HEK293 (cell line): ENCODE measurements at regions not wholly inside any gene's neighbourhood (a gene's known extent, or its start where the extent isn't known, plus 50 kb on each side); places are given as distances from the start of the nearest gene placed in this dataset.

Experiments used
- CTCF ChIA-PET: fragments of 350-600 bp; formaldehyde crosslinking; extraction: SDS; loops from one replicate; lab custom pipeline; 2021; ENCODE audit warnings: antibody characterized with exemption; lab: Yijun Ruan, JAX
- POLR2A ChIA-PET: fragments of 300-600 bp; formaldehyde crosslinking; extraction: SDS; loops from one replicate; lab custom pipeline; 2020; ENCODE audit warnings: antibody characterized with exemption, inconsistent platforms; lab: Yijun Ruan, JAX
- H3K27ac ChIP-seq: fragments of 200-500 bp; sonication (Bioruptor generic); 2 replicates; pipeline ENCODE4 v1.5.1; 2014; ENCODE audit warnings: low read depth, low read length, control low read depth, inconsistent platforms; ENCODE audit errors: extremely low read depth
- H3K36me3 ChIP-seq, 2 experiments: fragments of 200-500 bp in 1 of 2; sonication (Bioruptor generic) in 1 of 2; 1 replicate in 1 of 2; 2 replicates in 1 of 2; pipeline ENCODE4 v1.5.1; 2014 to 2017; ENCODE audit warnings: inconsistent platforms in 2 of 2, low read length in 2 of 2; ENCODE audit not compliant: control insufficient read depth in 2 of 2, insufficient read depth in 1 of 2
- H3K4me1 ChIP-seq: fragments of 200-500 bp; sonication (Bioruptor generic); 2 replicates; pipeline ENCODE4 v1.5.1; 2014; ENCODE audit warnings: mild to moderate bottlenecking, low read length, inconsistent platforms; ENCODE audit not compliant: control insufficient read depth, insufficient read depth
- H3K4me3 ChIP-seq: 2 replicates; pipeline ENCODE4 v1.5.1; 2011; ENCODE audit warnings: low read depth, mild to moderate bottlenecking, control low read depth, low read length, moderate library complexity
- H3K9me3 ChIP-seq: fragments of 200-500 bp; sonication (Bioruptor generic); 2 replicates; pipeline ENCODE4 v1.5.1; 2014; ENCODE audit warnings: low read depth, low read length, inconsistent platforms; ENCODE audit not compliant: control insufficient read depth, insufficient read depth
- GLIS1 ChIP-seq: fragments of 450-650 bp; formaldehyde crosslinking; IDR thresholded peaks from 2 replicates; pipeline ENCODE4 v1.5.1; 2016; ENCODE audit warnings: missing biosample characterization, missing genetic modification characterization
- HIC1 ChIP-seq: fragments of 450-650 bp; formaldehyde crosslinking; IDR thresholded peaks from 2 replicates; pipeline ENCODE4 v1.5.1; 2016; ENCODE audit warnings: missing biosample characterization, missing genetic modification characterization
- KLF1 ChIP-seq: fragments of 450-650 bp; formaldehyde crosslinking; IDR thresholded peaks from 2 replicates; pipeline ENCODE4 v1.5.1; 2016; ENCODE audit warnings: missing biosample characterization, missing genetic modification characterization
- KLF8 ChIP-seq: fragments of 450-650 bp; formaldehyde crosslinking; IDR thresholded peaks from 2 replicates; pipeline ENCODE4 v1.5.1; 2016; ENCODE audit warnings: missing biosample characterization, missing genetic modification characterization
- MEIS1 ChIP-seq: sonication (generic); formaldehyde crosslinking; IDR thresholded peaks from 2 replicates; pipeline ENCODE4 v1.8.1; 2022; ENCODE audit warnings: missing genetic modification reagents, mild to moderate bottlenecking, borderline replicate concordance
- OSR2 ChIP-seq: fragments of 450-650 bp; formaldehyde crosslinking; IDR thresholded peaks from 2 replicates; pipeline ENCODE4 v1.5.1; 2016; ENCODE audit warnings: missing biosample characterization, missing genetic modification characterization
- PRDM1 ChIP-seq: fragments of 450-650 bp; formaldehyde crosslinking; IDR thresholded peaks from 2 replicates; pipeline ENCODE4; 2016; ENCODE audit warnings: missing biosample characterization, missing genetic modification characterization
- ZBTB6 ChIP-seq: fragments of 450-650 bp; formaldehyde crosslinking; IDR thresholded peaks from 2 replicates; pipeline ENCODE4 v1.5.1; 2017; ENCODE audit warnings: missing biosample characterization, missing genetic modification characterization
- ZFP69B ChIP-seq: fragments of 450-650 bp; formaldehyde crosslinking; IDR thresholded peaks from 2 replicates; pipeline ENCODE4 v1.5.1; 2016; ENCODE audit warnings: missing biosample characterization, missing genetic modification characterization
- ZNF132 ChIP-seq: fragments of 450-650 bp; formaldehyde crosslinking; IDR thresholded peaks from 2 replicates; pipeline ENCODE4 v1.5.1; 2017; ENCODE audit warnings: missing biosample characterization, missing genetic modification characterization, borderline replicate concordance
- ZNF146 ChIP-seq: fragments of 450-650 bp; formaldehyde crosslinking; IDR thresholded peaks from 2 replicates; pipeline ENCODE4 v1.5.1; 2016; ENCODE audit warnings: missing biosample characterization, missing genetic modification characterization
- ZNF223 ChIP-seq: fragments of 450-650 bp; formaldehyde crosslinking; IDR thresholded peaks from 2 replicates; pipeline ENCODE4 v1.5.1; 2016; ENCODE audit warnings: missing biosample characterization, missing genetic modification characterization
- ZNF354C ChIP-seq: fragments of 450-650 bp; formaldehyde crosslinking; IDR thresholded peaks from 2 replicates; pipeline ENCODE4 v1.5.1; 2016; ENCODE audit warnings: missing biosample characterization, missing genetic modification characterization, low read depth, borderline replicate concordance
- ZNF555 ChIP-seq: fragments of 450-650 bp; formaldehyde crosslinking; conservative IDR thresholded peaks from 2 replicates; pipeline ENCODE4 v1.5.1; 2017; ENCODE audit warnings: missing biosample characterization, mild to moderate bottlenecking, missing genetic modification characterization, inconsistent platforms
- ZNF560 ChIP-seq: fragments of 450-650 bp; formaldehyde crosslinking; IDR thresholded peaks from 2 replicates; pipeline ENCODE4 v1.5.1; 2017; ENCODE audit warnings: missing biosample characterization, missing genetic modification characterization, borderline replicate concordance
- ZNF777 ChIP-seq: fragments of 450-650 bp; formaldehyde crosslinking; IDR thresholded peaks from 2 replicates; pipeline ENCODE4 v1.5.1; 2017; ENCODE audit warnings: missing biosample characterization, missing genetic modification characterization, borderline replicate concordance
- ZSCAN23 ChIP-seq: fragments of 450-650 bp; formaldehyde crosslinking; IDR thresholded peaks from 2 replicates; pipeline ENCODE4 v1.5.1; 2016; ENCODE audit warnings: missing biosample characterization, missing genetic modification characterization
- ZSCAN5A ChIP-seq: fragments of 450-650 bp; formaldehyde crosslinking; IDR thresholded peaks from 2 replicates; pipeline ENCODE4 v1.5.1; 2016; ENCODE audit warnings: missing biosample characterization, missing genetic modification characterization

- ChIA-PET POLR2A (no interaction called here), CTCF (no interaction called here)
Measured at GRCh38 chr4:72791054-72791453, 222.0 kb upstream of the ADAMTS3 start.

GRCh38 chr4:72786401-72786990, 217.5 kb upstream of the ADAMTS3 start:
- CTCF ChIA-PET: no interaction called here
- Histone ChIP-seq H3K36me3 (no peaks in the 10 kb centered on the region), H3K9me3 (no peaks in the 10 kb centered on the region), H3K4me3 (no peak overlapping the region), H3K4me1 (no peaks in the 10 kb centered on the region), H3K27ac (no peak overlapping the region)
- POLR2A ChIA-PET: no interaction called here
- TF ChIP-seq ZSCAN5A (no peak), OSR2 (tag by site-specific recombination) (no peak), MEIS1 (CRISPR knock-in tag) (no peak), ZBTB6 (no peak), ZSCAN23 (tag by site-specific recombination) (no peak), ZNF132 (no peak), ZFP69B (tag by site-specific recombination) (no peak), GLIS1 (tag by site-specific recombination) (no peak), ZNF560 (tag by site-specific recombination) (no peak), ZNF555 (tag by site-specific recombination) (no peak), ZNF777 (no peak), ZNF223 (tag by site-specific recombination) (no peak), PRDM1 (no peak)

More at GRCh38 chr4:72791054-72791453, 222.0 kb upstream of the ADAMTS3 start:
- no peak for TF ChIP-seq KLF1 (tag by site-specific recombination)
- TF ChIP-seq KLF8 (tag by site-specific recombination): no peak
- Histone ChIP-seq H3K4me3 (no peak overlapping the region), H3K36me3 (no peaks in the 10 kb centered on the region), H3K4me1 (no peaks in the 10 kb centered on the region), H3K9me3 (no peaks in the 10 kb centered on the region), H3K27ac (no peak overlapping the region)

- H3K4me3 ChIP-seq: no peak overlapping the region
- H3K9me3 ChIP-seq: no peaks in the 10 kb centered on the region
- CTCF ChIA-PET: interaction anchor here (0.7 kb wide), 1 partner anchor 275 kb away, joined by 4 read pairs; no protein-coding TSS in a partner anchor
- no peaks in the 10 kb centered on the region for H3K4me1 ChIP-seq
- POLR2A ChIA-PET: no interaction called here
- H3K27ac ChIP-seq: no peak overlapping the region
- H3K36me3 ChIP-seq: no peaks in the 10 kb centered on the region
- peak; percentile 39; the same call in 1 of the 2 replicates for TF ChIP-seq HIC1
- TF ChIP-seq ZNF354C (tag by site-specific recombination): no peak
- no peak for TF ChIP-seq ZNF146
Measured at GRCh38 chr4:72779241-72779640, 210.2 kb upstream of the ADAMTS3 start.
